Activated T-cell treated with anti-CD3 and anti-CD28 coated beads for 24 hours (primary cell): ENCODE measurements at regions not wholly inside any gene's neighbourhood (a gene's known extent, or its start where the extent isn't known, plus 50 kb on each side); places are given as distances from the start of the nearest gene placed in this dataset.
"Not testable (repeated sequence)": the region's sequence is repeated elsewhere in the genome, so short reads cannot be mapped to it uniquely, and the experiment has no call there.

Source experiments
- DNase-seq: peaks from one replicate; pipeline ENCODE4 v3.0.0-alpha.2; 2020; ENCODE audit warnings: low read depth

DNA sequence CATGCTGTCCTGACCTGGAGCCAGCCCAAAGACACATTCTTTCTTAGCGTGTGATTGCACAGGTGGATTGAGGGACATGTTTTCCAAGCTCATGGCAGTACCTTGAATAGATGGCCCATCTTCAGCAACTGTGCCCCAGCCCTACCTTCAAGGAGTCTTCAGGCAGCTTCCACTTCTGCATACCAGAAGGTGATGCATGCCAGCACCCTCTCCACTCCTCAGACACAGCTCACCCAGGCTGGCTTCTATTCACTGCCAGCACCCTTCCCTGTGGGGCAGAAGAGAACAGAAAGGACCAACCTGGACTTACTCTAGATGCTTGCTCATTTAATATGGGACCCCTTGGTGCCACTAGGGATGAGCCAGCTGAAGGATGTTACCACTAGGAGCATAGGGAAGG, 466.4 kb upstream of the ISX start:
- no peak for DNase-seq

GRCh38 chr22:34604312-34604711, 461.6 kb upstream of the ISX start:
- no peak for DNase-seq

GRCh38 chr22:34608106-34608505, 457.9 kb upstream of the ISX start:
- DNase-seq = no peak

DNA sequence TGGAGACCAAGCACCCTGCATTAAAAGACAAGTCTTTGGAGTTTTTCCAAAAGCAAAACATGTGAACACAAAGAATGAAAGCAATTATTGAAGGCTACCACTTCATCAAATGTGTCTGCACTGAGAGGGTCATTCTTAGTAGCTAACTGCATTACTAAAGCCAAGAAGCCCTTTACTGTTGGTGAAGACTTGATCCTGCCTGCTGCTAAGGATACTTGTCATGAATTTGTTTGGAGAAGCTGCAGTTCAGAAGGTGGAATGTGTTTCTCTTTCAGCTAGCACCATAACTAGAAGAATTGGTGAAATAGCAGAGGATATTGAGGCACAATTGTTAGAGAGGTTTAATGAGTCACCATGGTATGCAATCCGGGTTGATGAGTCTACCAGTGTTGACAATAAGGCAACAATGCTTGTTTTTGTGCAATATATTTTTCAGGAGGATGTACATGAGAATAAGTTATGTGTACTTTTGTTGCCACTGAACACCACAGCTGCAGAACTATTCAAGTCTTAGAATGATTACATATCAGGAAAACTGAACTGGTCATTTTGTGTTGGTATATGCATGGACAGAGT, 457.3 kb upstream of the ISX start:
- DNase-seq = no peak

DNA sequence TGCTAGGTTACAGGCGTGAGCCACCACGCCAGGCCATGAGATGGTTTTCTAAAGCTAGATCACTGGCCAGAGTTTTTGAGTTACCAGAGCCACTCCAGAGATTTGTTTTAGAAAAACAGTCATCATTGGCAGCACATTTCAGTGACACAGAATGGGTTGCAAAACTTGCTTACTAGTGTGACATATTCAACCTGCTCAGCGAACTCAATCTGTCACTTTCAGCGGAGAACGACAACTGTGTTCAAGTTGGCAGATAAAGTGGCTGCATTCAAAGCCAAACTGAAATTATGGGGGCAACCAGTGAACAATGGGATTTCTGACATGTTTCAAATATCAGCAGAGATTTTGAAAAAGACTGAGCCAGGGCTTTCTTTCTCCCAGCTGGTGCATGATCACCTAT, 456.3 kb upstream of the ISX start:
- no peak for DNase-seq

GRCh38 chr22:34620161-34620560, 445.8 kb upstream of the ISX start:
- no peak for DNase-seq

- no peak for DNase-seq
These were observed 445.1 kb upstream of the ISX start for GRCh38 chr22:34620832-34621231.

DNA sequence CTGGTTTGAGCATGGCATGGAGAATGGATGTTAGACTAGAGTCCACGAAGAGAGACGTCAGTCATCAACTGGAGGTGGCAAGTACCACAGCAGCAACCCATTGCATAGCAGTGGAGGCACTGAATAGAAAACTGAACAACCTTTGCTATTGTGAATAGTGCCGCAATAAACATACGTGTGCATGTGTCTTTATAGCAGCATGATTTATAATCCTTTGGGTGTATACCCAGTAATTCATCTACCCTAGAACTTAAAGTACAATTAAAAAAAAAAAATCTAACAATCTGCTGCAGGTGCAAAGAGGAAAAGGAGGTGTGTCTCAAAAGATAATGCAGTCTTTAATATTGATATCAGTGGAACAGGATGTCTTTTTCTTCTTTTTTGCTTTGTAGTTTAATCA, 443.4 kb upstream of the ISX start:
- DNase-seq = no peak

DNA sequence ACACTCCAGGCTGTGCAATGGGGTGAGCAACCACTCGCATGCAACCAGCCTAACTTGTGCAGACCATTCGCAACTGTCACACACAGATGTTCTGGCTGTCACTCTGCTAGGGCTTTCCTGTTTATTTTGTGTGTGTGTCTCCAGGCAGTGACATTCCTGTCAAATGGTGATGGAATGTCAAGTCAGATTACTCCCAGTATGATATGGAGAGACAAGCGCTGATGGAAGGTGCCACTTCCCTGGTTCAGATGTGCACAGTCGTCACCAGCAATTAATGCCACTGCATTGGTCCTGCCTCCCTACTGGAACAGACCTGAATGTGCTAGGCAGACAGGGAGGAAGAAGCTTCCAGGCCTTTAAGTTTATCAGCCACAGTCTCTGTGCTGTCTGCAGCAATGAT, 442.4 kb upstream of the ISX start:
- no peak for DNase-seq

DNA sequence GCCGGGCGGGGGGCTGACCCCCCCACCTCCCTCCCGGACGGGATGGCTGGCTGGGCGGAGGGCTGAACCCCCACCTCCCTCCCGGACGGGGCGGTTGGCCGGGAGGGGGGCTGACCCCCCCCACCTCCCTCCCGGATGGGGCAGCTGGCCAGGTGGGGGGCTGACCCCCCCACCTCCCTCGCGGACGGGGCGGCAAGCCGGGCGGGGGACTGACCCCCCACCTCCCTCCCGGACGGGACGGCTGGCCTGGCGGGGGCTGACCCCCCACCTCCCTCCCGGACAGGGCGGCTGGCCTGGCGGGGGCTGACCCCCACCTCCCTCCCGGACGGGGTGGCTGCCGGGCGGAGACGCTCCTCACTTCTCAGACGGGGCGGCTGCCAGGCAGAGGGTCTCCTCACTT, 440.1 kb upstream of the ISX start:
- DNase-seq = not testable (repeated sequence)

DNA sequence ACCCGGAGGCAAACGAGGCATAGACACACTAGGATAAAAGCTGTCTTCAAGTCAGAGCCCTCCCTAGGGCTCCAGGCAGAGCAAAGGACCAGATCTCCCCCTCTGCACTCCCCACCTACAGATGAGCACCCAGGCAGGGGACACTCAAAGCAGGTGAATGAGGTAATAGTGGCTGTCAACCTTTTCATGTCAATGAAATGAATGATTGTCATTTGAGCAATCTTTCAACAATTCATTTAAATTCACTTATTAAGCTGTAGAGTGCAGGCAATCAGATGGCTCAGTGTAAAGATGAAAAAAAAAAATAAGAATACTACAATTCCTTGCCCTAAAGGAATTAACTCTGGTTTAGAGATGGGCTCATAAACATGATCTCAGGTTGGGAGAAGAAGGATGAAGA, 427.8 kb upstream of the ISX start:
- no peak for DNase-seq

DNA sequence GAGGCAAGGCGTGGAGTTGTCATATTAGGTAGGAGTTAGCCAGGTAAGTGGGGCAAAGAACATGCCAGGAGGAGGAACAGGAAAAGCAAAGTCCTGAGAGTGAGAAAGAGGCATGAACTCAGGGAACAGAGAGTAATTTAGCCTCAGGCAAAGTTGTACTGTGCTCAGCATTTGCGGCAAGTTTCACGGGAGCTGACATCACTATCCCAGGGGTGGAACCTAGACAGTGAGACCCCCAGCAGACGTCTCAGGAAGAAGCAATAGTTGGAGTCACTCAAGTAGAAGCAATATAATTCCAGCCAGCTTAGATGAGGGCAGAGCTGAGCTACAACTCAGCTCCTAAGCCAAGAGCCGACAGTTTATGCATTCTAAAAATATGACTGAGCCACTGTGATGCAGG, 426.0 kb upstream of the ISX start:
- DNase-seq = no peak

GRCh38 chr22:34645375-34645774, 420.6 kb upstream of the ISX start:
- no peak for DNase-seq

DNA sequence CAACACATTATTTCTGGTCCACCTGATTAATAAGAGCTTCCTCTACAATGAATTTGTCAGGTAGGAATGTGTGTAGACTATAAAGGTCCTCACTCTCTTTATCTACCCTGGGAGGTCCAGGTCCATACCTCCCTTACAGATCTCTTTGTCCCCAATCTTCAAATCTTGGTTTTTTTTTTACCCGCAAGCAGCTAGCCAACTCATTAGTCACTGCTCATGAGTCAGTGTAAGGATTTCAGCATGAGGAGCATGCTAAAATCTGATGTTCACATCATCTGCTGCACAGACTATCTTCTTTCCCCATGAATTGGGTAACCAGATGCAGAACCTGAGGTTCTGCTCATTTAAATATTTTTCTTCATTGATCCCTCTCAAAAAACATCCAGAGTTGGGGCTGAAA, 397.0 kb upstream of the ISX start:
- DNase-seq = no peak

- DNase-seq = not testable (repeated sequence)
These were observed 382.9 kb upstream of the ISX start for GRCh38 chr22:34683031-34683430.

DNA sequence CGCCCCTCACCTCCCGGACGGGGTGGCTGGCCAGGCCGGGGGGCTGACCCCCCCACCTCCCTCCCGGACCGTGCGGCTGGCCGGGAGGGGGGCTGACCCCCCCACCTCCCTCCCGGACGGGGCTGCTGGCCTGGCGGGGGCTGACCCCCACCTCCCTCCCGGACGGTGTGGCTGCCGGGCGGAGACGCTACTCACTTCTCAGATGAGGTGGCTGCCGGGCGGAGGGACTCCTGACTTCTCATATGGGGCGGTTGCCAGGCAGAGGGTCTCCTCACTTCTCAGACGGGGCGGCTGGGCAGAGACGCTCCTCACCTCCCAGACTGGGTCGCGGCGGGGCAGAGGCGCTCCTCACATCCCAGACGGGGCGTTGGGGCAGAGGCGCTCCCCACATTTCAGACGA, 381.7 kb upstream of the ISX start:
- not testable (repeated sequence) for DNase-seq

DNA sequence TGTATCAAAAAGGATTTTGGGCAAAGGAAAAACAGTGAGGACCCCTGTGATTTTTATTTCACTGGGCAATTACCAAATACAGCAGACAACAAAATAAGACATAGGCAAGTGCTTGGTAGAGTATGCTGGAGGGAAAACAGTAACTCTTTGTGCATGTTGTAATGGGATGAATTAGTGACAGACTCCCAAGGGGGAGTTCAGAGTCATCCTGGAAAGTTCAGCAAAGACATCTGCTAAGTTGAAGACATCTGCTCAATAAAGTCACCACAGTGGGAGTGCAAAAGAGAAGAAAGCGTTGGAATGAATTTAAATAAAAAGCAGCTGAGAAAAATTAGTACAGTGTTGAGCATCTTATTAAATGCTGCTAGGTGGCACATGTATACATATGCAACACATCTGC, 378.8 kb upstream of the ISX start:
- no peak for DNase-seq

DNA sequence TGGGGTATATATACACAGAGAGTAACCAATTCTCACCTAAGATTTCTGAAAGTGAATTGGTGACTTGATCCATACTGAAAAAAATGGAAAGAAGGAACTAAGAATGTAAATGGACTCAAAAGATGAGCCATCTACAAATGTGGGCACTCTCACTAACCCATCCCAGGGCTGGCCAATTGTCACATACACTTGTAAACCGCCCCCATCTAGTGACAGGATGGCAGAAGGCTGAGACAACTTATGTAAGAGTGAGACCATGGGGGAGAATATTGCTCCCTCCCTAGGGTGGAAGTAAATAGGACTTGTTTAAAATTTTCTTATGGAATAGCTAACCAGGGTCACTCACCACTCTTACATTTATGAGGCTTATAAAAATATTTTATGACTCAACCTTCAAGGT, 377.1 kb upstream of the ISX start:
- no peak for DNase-seq

- no peak for DNase-seq
These were observed 369.4 kb upstream of the ISX start for GRCh38 chr22:34696557-34696956.

GRCh38 chr22:34702279-34702678, 363.7 kb upstream of the ISX start:
- DNase-seq = no peak

- DNase-seq = no peak
These were observed 356.3 kb upstream of the ISX start for GRCh38 chr22:34709641-34710040.

- DNase-seq = no peak
These were observed 343.1 kb upstream of the ISX start for GRCh38 chr22:34722901-34723300.

DNA sequence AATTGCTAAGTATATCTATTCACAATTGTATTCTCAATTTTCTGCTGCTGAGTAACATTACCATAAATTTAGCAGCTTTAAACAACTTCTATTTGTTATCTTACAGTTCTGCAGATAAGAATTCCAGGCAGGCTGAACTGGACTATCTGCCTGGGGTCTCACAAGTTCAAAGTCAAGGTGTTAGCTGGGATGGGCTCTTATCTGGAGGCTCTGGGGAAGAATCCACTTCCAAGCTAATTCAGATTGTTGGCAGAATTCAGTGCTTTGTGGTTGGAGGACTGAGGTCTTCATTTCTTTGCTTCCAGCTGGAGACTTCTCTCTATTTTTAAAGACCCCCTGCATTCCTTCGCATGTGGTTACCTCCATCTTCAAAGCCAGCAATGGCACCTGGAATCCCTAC, 329.9 kb upstream of the ISX start:
- no peak for DNase-seq

GRCh38 chr22:34738661-34739400, 327.1 kb upstream of the ISX start:
- DNase-seq = no peak
